Gastrocnemius medialis (tissue), 4 donors: ENCODE measurements at regions not wholly inside any gene's neighbourhood (a gene's known extent, or its start where the extent isn't known, plus 50 kb on each side); places are given as distances from the start of the nearest gene placed in this dataset.
A peak's percentile ranks its signal among the peaks of the same experiment; 100 is the strongest.

Source experiments
- ATAC-seq, 2 donors: fragments of 150-250 bp; one replicate each; pipeline ENCODE4 v1.9.1; 2016
- DNase-seq, 2 donors: peaks; one replicate each; pipeline ENCODE4 v3.0.0-alpha.2; 2019
- H3K27ac ChIP-seq, 4 donors: fragments of 200-600 bp; sonication (generic); 1 replicate in 1 of 4; 2 replicates in 3 of 4; pipeline ENCODE4 v1.5.1; 2016 to 2018; ENCODE audit warnings: mild to moderate bottlenecking in 2 of 4, moderate library complexity in 1 of 4
- H3K27me3 ChIP-seq, 3 donors: fragments of 200-600 bp; sonication (generic) in 2 of 3; 1 replicate in 1 of 3; 2 replicates in 2 of 3; pipeline versions ENCODE4 v1.5.1 to v1.6.0; 2016 to 2019; ENCODE audit warnings: mild to moderate bottlenecking in 1 of 3, moderate library complexity in 1 of 3
- H3K36me3 ChIP-seq, 2 donors: fragments of 200-600 bp; sonication (generic) in 1 of 2; one replicate each; pipeline ENCODE4 v1.5.1; 2017 to 2018
- H3K4me1 ChIP-seq, 2 donors: fragments of 200-600 bp; sonication (generic) in 1 of 2; one replicate each; pipeline ENCODE4 v1.5.1; 2016 to 2017; ENCODE audit warnings: mild to moderate bottlenecking in 2 of 2
- H3K4me3 ChIP-seq, 4 donors: fragments of 200-600 bp; sonication (generic) in 3 of 4; 1 replicate in 1 of 4; 2 replicates in 3 of 4; pipeline ENCODE4 v1.5.1; 2016 to 2019; ENCODE audit warnings: mild to moderate bottlenecking in 2 of 4
- H3K9me3 ChIP-seq, 3 donors: fragments of 200-600 bp; sonication (generic) in 2 of 3; 1 replicate in 1 of 3; 2 replicates in 2 of 3; pipeline ENCODE4 v1.5.1; 2016 to 2019
- POLR2A ChIP-seq, 2 donors: fragments of 450-650 bp; IDR thresholded peaks; one replicate each; pipeline ENCODE4 v1.6.1; 2017; ENCODE audit warnings: antibody characterized with exemption in 2 of 2, mild to moderate bottlenecking in 2 of 2, moderate library complexity in 2 of 2
- in situ Hi-C, 4 donors: fragments of 200-750 bp; cut with MboI; loops; one replicate each; pipeline versions ENCODE4 v1.15.0 to v1.8.0; 2017; ENCODE audit warnings: low sequenced_read_pairs in 4 of 4
- intact Hi-C: fragments of 100-400 bp; cut with DNase I; formaldehyde crosslinking; loops from one replicate; pipeline ENCODE4 v1.15.1; 2023; ENCODE audit warnings: low total_unique reads
- TF ChIP-seq, protein P1 (sequence below), 5 experiments: fragments of 450-650 bp in 3 of 5; fragments of 200-600 bp in 2 of 5; sonication (generic) in 2 of 5; IDR thresholded peaks in 4 of 5; conservative IDR thresholded peaks in 1 of 5; 1 replicate in 4 of 5; 2 replicates in 1 of 5; pipeline ENCODE4 v1.5.1; 2016 to 2019; ENCODE audit warnings: antibody characterized with exemption in 5 of 5, mild to moderate bottlenecking in 3 of 5, moderate library complexity in 3 of 5

DNA sequence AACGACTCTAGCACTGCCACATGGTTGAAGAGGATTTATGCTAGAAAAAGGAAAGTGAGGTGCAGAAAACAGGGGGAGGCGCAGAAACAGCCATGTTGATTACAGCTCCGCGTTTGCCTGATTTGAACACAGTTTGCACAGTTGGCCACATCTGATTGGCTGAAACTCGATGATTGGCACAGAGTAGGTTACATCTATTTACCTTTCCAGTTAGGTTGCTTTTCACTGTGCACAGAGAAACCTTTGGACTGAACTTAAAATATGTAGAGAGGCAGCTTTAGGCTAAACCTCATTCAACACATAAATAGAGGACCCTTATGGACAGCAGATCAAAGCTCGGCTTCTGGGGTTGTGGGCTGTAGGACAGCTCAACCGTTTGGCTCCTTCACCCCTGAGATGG, 153.7 kb upstream of the APCDD1 start:
- in situ Hi-C loops (no loop called here), intact Hi-C loops (loop anchor here (10.0 kb wide), 2 partner anchors 214 to 256 kb away; no protein-coding TSS in a partner anchor)
- H3K27me3 ChIP-seq, result no peaks in the 10 kb centered on the region

DNA sequence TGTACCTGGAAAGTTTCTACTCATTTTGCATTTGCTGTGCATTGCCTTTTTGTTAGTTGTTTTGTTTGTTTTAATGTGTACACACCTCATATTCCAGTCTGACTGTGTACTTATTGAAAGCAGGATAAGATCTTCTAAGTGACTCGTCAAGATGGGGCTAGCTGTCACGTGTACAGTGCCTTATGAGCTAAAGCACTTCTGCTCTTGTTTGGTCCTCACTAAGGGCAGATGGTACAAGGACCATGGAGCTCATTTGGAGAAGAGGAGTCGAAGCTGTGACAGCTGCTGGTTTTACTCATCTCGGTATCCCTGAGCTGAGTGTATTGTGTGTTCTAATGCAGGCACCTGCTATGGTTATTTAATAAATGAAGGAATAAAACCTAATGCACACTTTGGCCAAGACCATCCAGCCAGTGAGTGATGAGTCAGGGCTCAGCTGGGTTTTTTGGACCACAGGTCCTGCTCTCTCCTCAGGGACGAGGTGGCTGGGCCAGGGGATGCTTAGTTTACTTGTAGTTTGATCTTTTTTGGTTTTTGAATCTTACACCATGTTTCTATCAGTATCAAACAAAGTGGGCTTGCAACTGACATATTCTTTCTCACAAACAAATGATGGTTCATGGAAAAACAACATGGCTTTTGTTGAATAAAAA, 152.5 kb upstream of the APCDD1 start:
- no peaks in the 10 kb centered on the region for H3K27me3 ChIP-seq
- intact Hi-C loops, result loop anchor here (10.0 kb wide), 2 partner anchors 213 to 257 kb away; no protein-coding TSS in a partner anchor
- DNase-seq, result peak in 1 of 2 donors; percentile 27

More for the DNA sequence above, 153.7 kb upstream of the APCDD1 start:
- Histone ChIP-seq H3K27ac (no peak overlapping the region), H3K36me3 (no peaks in the 10 kb centered on the region), H3K9me3 (no peaks in the 10 kb centered on the region), H3K4me1 (no peaks in the 10 kb centered on the region), H3K4me3 (no peak overlapping the region)
- no peak for TF ChIP-seq POLR2A (IDR thresholded peaks at IDR 0.05)
- TF ChIP-seq, protein P1, sequence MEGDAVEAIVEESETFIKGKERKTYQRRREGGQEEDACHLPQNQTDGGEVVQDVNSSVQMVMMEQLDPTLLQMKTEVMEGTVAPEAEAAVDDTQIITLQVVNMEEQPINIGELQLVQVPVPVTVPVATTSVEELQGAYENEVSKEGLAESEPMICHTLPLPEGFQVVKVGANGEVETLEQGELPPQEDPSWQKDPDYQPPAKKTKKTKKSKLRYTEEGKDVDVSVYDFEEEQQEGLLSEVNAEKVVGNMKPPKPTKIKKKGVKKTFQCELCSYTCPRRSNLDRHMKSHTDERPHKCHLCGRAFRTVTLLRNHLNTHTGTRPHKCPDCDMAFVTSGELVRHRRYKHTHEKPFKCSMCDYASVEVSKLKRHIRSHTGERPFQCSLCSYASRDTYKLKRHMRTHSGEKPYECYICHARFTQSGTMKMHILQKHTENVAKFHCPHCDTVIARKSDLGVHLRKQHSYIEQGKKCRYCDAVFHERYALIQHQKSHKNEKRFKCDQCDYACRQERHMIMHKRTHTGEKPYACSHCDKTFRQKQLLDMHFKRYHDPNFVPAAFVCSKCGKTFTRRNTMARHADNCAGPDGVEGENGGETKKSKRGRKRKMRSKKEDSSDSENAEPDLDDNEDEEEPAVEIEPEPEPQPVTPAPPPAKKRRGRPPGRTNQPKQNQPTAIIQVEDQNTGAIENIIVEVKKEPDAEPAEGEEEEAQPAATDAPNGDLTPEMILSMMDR (IDR thresholded peaks at IDR 0.05 in 4 of 5, conservative IDR thresholded peaks at IDR 0.05 in 1 of 5), result no peak
- DNase-seq (no peak), ATAC-seq (no peak)

DNA sequence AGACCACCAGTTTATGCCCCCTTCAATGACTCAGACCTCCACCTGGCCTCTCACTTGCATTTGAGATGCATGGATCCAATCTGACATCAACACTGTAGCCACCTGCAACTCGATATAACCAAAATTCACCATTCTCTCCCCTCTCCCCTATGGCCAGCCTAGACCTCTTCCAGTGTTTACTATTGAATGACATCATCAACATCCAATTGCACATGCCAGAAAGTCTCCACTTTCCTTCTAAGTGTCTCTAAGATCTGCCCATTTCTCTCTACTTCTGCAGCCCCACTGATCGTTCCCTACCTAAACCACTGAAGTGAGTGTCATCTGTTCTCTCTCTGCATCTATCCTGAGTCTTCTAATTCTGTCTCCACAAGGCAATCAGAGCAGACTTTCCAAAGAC, 151.3 kb upstream of the APCDD1 start:
- Histone ChIP-seq H3K27me3 (no peaks in the 10 kb centered on the region), H3K27ac (no peak overlapping the region), H3K4me1 (no peaks in the 10 kb centered on the region), H3K4me3 (no peak overlapping the region), H3K9me3 (no peaks in the 10 kb centered on the region), H3K36me3 (no peaks in the 10 kb centered on the region)
- intact Hi-C loops (loop anchor here (10.0 kb wide), 2 partner anchors 212 to 258 kb away; no protein-coding TSS in a partner anchor), in situ Hi-C loops (no loop called here)
- TF ChIP-seq POLR2A (IDR thresholded peaks at IDR 0.05), result no peak
- TF ChIP-seq, protein P1 (IDR thresholded peaks at IDR 0.05 in 4 of 5, conservative IDR thresholded peaks at IDR 0.05 in 1 of 5), result no peak
- ATAC-seq, result no peak
- no peak for DNase-seq

More for the DNA sequence above, 152.5 kb upstream of the APCDD1 start:
- H3K4me3 ChIP-seq, result no peak overlapping the region
- in situ Hi-C loops, result no loop called here
- no peak for TF ChIP-seq POLR2A (IDR thresholded peaks at IDR 0.05)
- TF ChIP-seq, protein P1 (IDR thresholded peaks at IDR 0.05 in 4 of 5, conservative IDR thresholded peaks at IDR 0.05 in 1 of 5), result no peak
- no peaks in the 10 kb centered on the region for H3K36me3 ChIP-seq
- no peak overlapping the region for H3K27ac ChIP-seq
- H3K9me3 ChIP-seq, result no peaks in the 10 kb centered on the region
- peak in 1 of 2 donors; percentile 36 for ATAC-seq
- H3K4me1 ChIP-seq, result no peaks in the 10 kb centered on the region

DNA sequence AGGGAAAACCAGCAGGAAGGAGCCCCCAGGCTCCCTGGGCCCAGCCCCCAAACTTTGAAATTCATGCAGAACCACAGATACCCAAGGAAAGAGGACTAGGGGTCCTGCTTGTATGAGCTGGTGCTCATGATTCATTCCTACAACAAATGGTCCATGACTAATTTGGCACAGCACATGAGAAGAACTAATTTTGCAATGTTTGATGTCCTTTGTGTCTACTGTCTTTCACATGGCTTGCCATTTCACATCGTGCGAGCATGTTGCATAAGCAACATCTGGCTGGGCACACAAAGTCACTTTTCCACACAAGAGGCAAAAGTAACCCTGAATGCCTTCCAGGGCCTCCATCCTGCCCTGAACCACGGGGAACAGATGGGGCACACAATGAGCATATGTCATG, 149.6 kb upstream of the APCDD1 start:
- in situ Hi-C loops, result no loop called here

More for the DNA sequence above, 149.6 kb upstream of the APCDD1 start:
- Histone ChIP-seq H3K4me3 (no peak overlapping the region), H3K27me3 (no peaks in the 10 kb centered on the region), H3K9me3 (no peaks in the 10 kb centered on the region), H3K27ac (no peak overlapping the region), H3K4me1 (no peaks in the 10 kb centered on the region), H3K36me3 (no peaks in the 10 kb centered on the region)
- intact Hi-C loops, result loop anchor here (10.0 kb wide), 2 partner anchors 210 to 260 kb away; no protein-coding TSS in a partner anchor
- ATAC-seq (peak; percentile 80 to 81), DNase-seq (peak; percentile 12 to 60)
- TF ChIP-seq, protein P1 (IDR thresholded peaks at IDR 0.05 in 4 of 5, conservative IDR thresholded peaks at IDR 0.05 in 1 of 5), result no peak
- no peak for TF ChIP-seq POLR2A (IDR thresholded peaks at IDR 0.05)
